HepG2 (cell line): ENCODE measurements at regions not wholly inside any gene's neighbourhood (a gene's known extent, or its start where the extent isn't known, plus 50 kb on each side); places are given as distances from the start of the nearest gene placed in this dataset.

Experiments used
- EZH2 ChIP-seq: conservative IDR thresholded peaks from 2 replicates; pipeline ENCODE4 v1.6.1; 2012; ENCODE audit warnings: mild to moderate bottlenecking, low read depth, low read length, moderate library complexity
- HCFC1 ChIP-seq: fragments of 150-350 bp; IDR thresholded peaks from 2 replicates; pipeline ENCODE4 v1.6.1; 2014; ENCODE audit warnings: low read depth, low read length
- KLF9 ChIP-seq: IDR thresholded peaks from 2 replicates; pipeline ENCODE4 v1.6.1; 2016; ENCODE audit warnings: low read depth
- NR1H2 ChIP-seq: sonication (generic); formaldehyde crosslinking; IDR thresholded peaks from 2 replicates; pipeline ENCODE4 v1.8.1; 2022; ENCODE audit warnings: low read depth, missing genetic modification reagents, borderline replicate concordance
- SMARCC2 ChIP-seq: fragments of 450-650 bp; IDR thresholded peaks from 2 replicates; pipeline ENCODE4 v1.6.1; 2017; ENCODE audit warnings: antibody characterized with exemption, mild to moderate bottlenecking
- TSC22D2 ChIP-seq: sonication (generic); formaldehyde crosslinking; IDR thresholded peaks from 2 replicates; pipeline ENCODE4 v1.5.1; 2020; ENCODE audit warnings: missing genetic modification reagents, mild to moderate bottlenecking, borderline replicate concordance
- ZNF382 ChIP-seq: sonication (generic); formaldehyde crosslinking; IDR thresholded peaks from 2 replicates; pipeline ENCODE4 v1.5.0; 2020; ENCODE audit warnings: missing genetic modification reagents, mild to moderate bottlenecking, borderline replicate concordance
- ZNF570 ChIP-seq: sonication (generic); formaldehyde crosslinking; IDR thresholded peaks from 2 replicates; pipeline ENCODE4 v1.4.0; 2020; ENCODE audit warnings: mild to moderate bottlenecking, missing genetic modification reagents, borderline replicate concordance

- no peak for TF ChIP-seq KLF9
- no peak for TF ChIP-seq ZNF570 (CRISPR knock-in tag)
- no peak for TF ChIP-seq HCFC1
- no peak for TF ChIP-seq NR1H2 (CRISPR knock-in tag)
- TF ChIP-seq ZNF382 (CRISPR knock-in tag) = no peak
- no peak for TF ChIP-seq EZH2
- no peak for TF ChIP-seq SMARCC2
- no peak for TF ChIP-seq TSC22D2 (CRISPR knock-in tag)
Measured at GRCh38 chr12:98446060-98446459, 69.3 kb upstream of the TMPO start.
